ENCODE measurements at regions not wholly inside any gene's neighbourhood (a gene's known extent, or its start where the extent isn't known, plus 50 kb on each side); places are given as distances from the start of the nearest gene placed in this dataset.

DNA sequence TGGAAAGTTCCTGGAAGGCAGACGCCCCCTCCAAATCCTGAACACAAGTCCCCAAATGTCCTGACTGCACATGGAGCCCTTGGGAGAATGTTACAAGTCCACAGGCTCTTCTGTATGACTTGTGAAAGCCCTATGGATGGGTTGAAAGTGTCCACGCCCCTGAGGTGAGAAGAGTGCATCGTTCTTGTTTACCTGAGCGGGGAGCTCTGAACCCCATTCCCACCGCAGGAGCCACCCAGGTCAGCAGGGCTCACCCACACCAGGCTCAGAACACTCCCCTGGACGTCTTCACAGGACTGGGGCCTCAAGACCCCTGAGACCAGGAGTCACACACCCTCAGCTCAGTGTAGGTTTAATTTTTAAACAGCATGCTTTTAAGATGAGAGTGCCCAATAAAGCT lies 84.2 kb upstream of the TMEM18 start:
- TF ChIP-seq, protein P1, sequence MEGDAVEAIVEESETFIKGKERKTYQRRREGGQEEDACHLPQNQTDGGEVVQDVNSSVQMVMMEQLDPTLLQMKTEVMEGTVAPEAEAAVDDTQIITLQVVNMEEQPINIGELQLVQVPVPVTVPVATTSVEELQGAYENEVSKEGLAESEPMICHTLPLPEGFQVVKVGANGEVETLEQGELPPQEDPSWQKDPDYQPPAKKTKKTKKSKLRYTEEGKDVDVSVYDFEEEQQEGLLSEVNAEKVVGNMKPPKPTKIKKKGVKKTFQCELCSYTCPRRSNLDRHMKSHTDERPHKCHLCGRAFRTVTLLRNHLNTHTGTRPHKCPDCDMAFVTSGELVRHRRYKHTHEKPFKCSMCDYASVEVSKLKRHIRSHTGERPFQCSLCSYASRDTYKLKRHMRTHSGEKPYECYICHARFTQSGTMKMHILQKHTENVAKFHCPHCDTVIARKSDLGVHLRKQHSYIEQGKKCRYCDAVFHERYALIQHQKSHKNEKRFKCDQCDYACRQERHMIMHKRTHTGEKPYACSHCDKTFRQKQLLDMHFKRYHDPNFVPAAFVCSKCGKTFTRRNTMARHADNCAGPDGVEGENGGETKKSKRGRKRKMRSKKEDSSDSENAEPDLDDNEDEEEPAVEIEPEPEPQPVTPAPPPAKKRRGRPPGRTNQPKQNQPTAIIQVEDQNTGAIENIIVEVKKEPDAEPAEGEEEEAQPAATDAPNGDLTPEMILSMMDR (conservative IDR thresholded peaks at IDR 0.05) = no peak
- no peak overlapping the region for H3K27ac ChIP-seq

DNA sequence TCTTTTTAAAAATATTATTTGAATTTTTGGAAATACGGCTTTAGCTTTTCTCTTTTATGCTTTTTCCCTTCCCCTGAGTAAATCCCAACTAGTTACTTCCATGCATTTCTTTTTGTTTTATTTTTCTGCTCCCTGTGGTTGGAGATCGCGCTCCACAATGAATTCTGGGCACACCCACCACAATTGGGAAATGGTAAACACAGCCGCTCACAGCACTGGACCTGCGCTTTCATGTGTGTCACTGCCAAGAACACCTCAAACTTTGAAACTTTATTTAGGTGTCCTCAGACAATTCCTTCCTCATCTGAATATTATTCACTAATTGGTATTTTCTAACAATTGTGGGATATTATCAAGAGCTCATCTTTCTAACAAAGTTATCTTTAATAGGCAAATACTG lies 82.8 kb upstream of the TMEM18 start:
- TF ChIP-seq, protein P1 (conservative IDR thresholded peaks at IDR 0.05) = no peak
- no peak overlapping the region for H3K27ac ChIP-seq

DNA sequence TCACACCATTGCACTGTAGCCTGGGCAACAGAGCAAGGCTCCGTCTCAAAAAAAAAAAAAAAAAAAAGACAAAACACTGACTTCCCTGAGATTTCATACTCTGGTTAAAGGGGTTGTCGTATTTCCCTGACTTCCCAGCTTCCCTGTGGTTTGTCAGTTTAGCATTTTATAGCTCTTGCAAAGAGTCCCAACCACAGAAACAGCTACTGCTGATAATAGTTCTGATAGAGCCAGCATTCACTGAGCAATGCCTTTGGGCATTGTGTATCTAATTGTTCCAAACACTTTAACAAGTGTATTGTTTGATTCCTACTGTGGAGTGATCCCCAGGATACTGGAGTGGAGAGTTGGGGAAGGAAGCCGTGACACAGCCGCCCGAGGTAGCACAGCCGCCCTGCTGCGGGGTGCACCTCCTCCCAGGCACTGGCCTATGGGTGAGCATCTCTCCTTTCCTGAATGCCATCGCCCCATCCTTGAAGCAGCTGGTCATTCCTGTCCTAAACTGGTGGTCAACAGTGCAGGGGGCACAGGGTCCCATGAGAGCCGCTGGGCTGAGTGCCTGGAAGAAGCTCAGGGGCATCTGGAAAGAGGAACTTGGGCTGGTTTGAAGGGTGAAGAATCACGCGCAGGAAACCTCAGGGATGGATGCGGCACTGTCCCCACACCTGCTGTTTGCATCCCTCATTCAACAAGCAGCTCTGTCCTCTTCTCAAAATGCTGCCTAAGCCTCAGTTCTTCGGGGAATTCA lies 81.0 kb upstream of the TMEM18 start:
- H3K27ac ChIP-seq = no peak overlapping the region
- TF ChIP-seq, protein P1 (conservative IDR thresholded peaks at IDR 0.05) = no peak

DNA sequence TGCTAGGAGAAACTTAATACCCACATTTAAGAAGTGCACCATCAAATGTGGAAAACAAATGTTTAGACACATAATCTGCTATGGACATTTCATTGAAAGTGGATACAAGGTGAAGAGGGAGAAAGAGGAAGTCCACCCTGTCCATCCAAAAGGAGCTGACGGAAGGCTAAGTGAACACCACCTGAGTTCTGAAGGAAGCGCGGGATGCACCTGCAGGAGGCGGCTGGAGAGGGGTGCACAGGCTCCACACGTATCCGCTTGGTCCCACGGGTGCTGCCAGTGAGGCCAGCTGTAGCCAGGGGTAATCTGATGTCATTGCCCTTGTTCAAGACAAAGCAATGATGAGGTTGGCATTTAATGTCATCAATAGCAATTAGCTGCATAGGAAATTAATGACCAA lies 75.9 kb upstream of the TMEM18 start:
- H3K27ac ChIP-seq = no peak overlapping the region
- TF ChIP-seq, protein P1 (conservative IDR thresholded peaks at IDR 0.05) = no peak

DNA sequence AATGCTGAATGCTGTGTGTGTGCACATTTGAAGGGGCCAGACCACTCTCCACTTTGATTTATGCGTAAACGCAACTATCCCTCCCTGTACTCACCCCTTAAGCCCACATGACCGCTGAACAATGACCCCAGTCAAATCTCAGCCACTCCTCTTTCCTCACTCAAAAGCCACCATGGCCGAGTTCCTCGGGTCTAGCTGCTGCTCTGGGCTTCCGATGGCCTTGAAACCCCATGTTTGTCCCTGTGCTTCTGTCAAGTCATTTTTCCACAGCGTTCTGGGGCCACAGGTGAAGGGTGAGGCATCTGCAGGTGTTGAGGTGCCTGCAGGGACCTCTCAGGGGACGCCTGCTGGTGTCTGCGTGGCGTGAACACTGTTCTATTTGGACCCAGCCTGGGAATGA lies 74.3 kb upstream of the TMEM18 start:
- TF ChIP-seq, protein P1 (conservative IDR thresholded peaks at IDR 0.05) = no peak
- H3K27ac ChIP-seq = no peak overlapping the region

DNA sequence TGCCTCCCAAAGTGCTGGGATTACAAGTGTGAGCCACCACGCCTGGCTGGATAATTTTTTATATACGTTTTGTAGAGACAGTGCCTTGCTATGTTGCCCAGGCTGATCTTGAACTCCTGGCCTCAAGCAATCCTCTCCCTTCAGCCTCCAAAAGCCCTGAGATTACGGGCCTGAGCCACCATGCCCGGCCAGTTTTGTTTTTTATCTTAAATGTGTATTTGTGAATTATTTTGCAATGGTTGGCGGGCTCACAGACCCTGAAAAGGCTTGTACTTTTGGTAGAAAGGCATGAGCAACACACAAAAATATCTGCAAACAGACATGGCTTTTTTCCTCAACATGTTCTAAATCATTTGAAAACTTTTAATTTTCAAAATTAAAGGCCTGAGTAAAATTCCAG lies 73.4 kb upstream of the TMEM18 start:
- TF ChIP-seq, protein P1 (conservative IDR thresholded peaks at IDR 0.05) = no peak
- H3K27ac ChIP-seq = no peak overlapping the region

DNA sequence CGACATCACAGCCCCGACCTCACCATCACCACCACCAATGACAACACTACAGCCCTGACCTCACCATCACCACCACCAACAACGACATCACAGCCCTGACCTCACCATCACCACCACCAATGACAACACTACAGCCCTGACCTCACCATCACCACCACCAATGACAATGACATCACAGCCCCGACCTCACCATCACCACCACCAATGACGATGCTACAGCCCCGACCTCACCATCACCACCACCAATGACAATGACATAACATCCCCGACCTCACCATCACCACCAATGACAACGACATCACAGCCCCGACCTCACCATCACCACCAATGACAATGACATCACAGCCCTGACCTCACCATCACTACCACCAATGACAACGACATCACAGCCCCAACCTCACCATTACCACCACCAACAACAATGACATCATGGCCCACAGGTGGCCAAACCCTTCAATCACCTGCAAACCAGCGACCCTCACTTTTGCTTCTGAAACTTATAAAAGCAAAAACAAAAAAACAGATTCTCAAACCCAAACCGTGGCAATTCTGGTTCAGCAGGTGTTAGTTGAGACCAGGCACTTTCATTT lies 70.7 kb upstream of the TMEM18 start:
- H3K27ac ChIP-seq = no peak overlapping the region
- TF ChIP-seq, protein P1 (conservative IDR thresholded peaks at IDR 0.05) = no peak

All from VCaP (cell line).